HepG2 (cell line): ENCODE measurements at regions not wholly inside any gene's neighbourhood (a gene's known extent, or its start where the extent isn't known, plus 50 kb on each side); places are given as distances from the start of the nearest gene placed in this dataset.

Experiments
- ATAC-seq: fragments of 200-7000 bp; cut with Tn5 transposase; 3 replicates; pipeline ENCODE4 v1.9.1; 2020; ENCODE audit warnings: mild to moderate bottlenecking, moderate library complexity
- BruUV-seq: library from RNA; stranded (reverse); fragments of 400-500 nt; replicated peaks from 2 replicates; lab custom pipeline; 2021; lab: Mats Ljungman, UMichigan
- CTCF ChIA-PET: fragments of 300-600 bp; formaldehyde crosslinking; extraction: SDS; loops from one replicate; lab custom pipeline; 2021; ENCODE audit warnings: low total read pairs, inconsistent platforms, low intra/inter-chr PET ratio; lab: Yijun Ruan, JAX
- POLR2A ChIA-PET: fragments of 350-600 bp; sonication (Branson Sonifier 250); formaldehyde crosslinking; loops from one replicate; lab custom pipeline; 2020; ENCODE audit warnings: antibody characterized with exemption, inconsistent platforms; lab: Yijun Ruan, JAX
- DNase-seq: peaks from one replicate; pipeline ENCODE4 v3.0.0-alpha.2; 2015; ENCODE audit warnings: low spot score
- FAIRE-seq: peaks from 3 replicates; lab custom pipeline; 2011; peaks lifted over from hg19 to GRCh38; lab: Jason Lieb, UNC
- H2AFZ ChIP-seq: one replicate; pipeline ENCODE4 v1.6.1; 2011; ENCODE audit warnings: low read length, inconsistent platforms
- H3K27ac ChIP-seq: fragments of 300-600 bp; 3 replicates; pipeline ENCODE4 v1.8.0; 2011; ENCODE audit warnings: mixed run types, mild to moderate bottlenecking, mixed read lengths, low read length, inconsistent platforms; ENCODE audit not compliant: insufficient read depth; ENCODE audit errors: extremely low read length
- H3K27me3 ChIP-seq, 2 experiments: fragments of 200-600 bp in 1 of 2; 2 replicates in 1 of 2; 3 replicates in 1 of 2; pipeline versions ENCODE4 v1.6.0 to v1.8.0; 2011; ENCODE audit warnings: low read length in 2 of 2, mild to moderate bottlenecking in 2 of 2, moderate library complexity in 2 of 2, inconsistent platforms in 1 of 2; ENCODE audit not compliant: insufficient read depth in 2 of 2, control insufficient read depth in 1 of 2
- H3K36me3 ChIP-seq, 2 experiments: fragments of 200-600 bp in 1 of 2; replicated peaks in 1 of 2; 2 replicates in 1 of 2; 3 replicates in 1 of 2; pipeline versions ENCODE4 v1.5.1 to v1.8.0; 2011; ENCODE audit warnings: low read length in 2 of 2, inconsistent platforms in 1 of 2; ENCODE audit not compliant: insufficient read depth in 2 of 2, control insufficient read depth in 1 of 2
- H3K4me1 ChIP-seq: 2 replicates; pipeline ENCODE4 v1.5.1; 2012; ENCODE audit warnings: low read length, inconsistent platforms; ENCODE audit not compliant: insufficient read depth
- H3K4me2 ChIP-seq: 2 replicates; pipeline ENCODE4 v1.6.0; 2011; ENCODE audit warnings: low read depth, low read length, inconsistent platforms
- H3K4me3 ChIP-seq, 3 experiments: fragments of 200-600 bp in 1 of 3; sonication (generic), shearing (Covaris generic) in 1 of 3; replicated peaks in 1 of 3; 2 replicates each; pipeline ENCODE4 v1.5.1; 2011 to 2016; ENCODE audit warnings: low read length in 3 of 3, inconsistent platforms in 2 of 3, low read depth in 2 of 3, mild to moderate bottlenecking in 2 of 3, control low read depth in 1 of 3, mixed read lengths in 1 of 3; ENCODE audit not compliant: insufficient read depth in 1 of 3
- H3K79me2 ChIP-seq: one replicate; pipeline ENCODE4 v1.6.1; 2011; ENCODE audit warnings: low read length, inconsistent platforms; ENCODE audit not compliant: insufficient read depth
- H3K9ac ChIP-seq: 2 replicates; pipeline ENCODE4 v1.6.0; 2011; ENCODE audit warnings: mild to moderate bottlenecking, low read depth, low read length, inconsistent platforms; ENCODE audit not compliant: insufficient read depth
- H3K9me3 ChIP-seq: 2 replicates; pipeline ENCODE4 v1.5.1; 2012; ENCODE audit warnings: mild to moderate bottlenecking, low read length
- H4K20me1 ChIP-seq: 2 replicates; pipeline ENCODE4 v1.6.0; 2011; ENCODE audit warnings: inconsistent platforms, mild to moderate bottlenecking, low read length, moderate library complexity; ENCODE audit not compliant: insufficient read depth
- BORCS8-MEF2B ChIP-seq: sonication (generic); formaldehyde crosslinking; IDR thresholded peaks from 2 replicates; pipeline ENCODE4 v1.8.0; 2022; ENCODE audit warnings: mild to moderate bottlenecking, missing genetic modification reagents
- CHCHD3 ChIP-seq: sonication (generic); formaldehyde crosslinking; IDR thresholded peaks from 2 replicates; pipeline ENCODE4 v1.8.0; 2022; ENCODE audit warnings: mild to moderate bottlenecking, missing genetic modification reagents, moderate library complexity
- CREM ChIP-seq, 2 experiments: sonication (generic) in 1 of 2; formaldehyde crosslinking in 1 of 2; IDR thresholded peaks; 2 replicates each; pipeline versions ENCODE4 v1.4.0 to v1.6.1; 2016 to 2020; ENCODE audit warnings: antibody characterized with exemption in 1 of 2, mild to moderate bottlenecking in 1 of 2, missing genetic modification reagents in 1 of 2
- EED ChIP-seq: sonication (generic); formaldehyde crosslinking; IDR thresholded peaks from 2 replicates; pipeline ENCODE4 v1.5.0; 2020; ENCODE audit warnings: mild to moderate bottlenecking, missing genetic modification reagents
- FOXO4 ChIP-seq: sonication (generic); formaldehyde crosslinking; conservative IDR thresholded peaks from 2 replicates; pipeline ENCODE4 v1.8.1; 2023; ENCODE audit warnings: missing genetic modification reagents
- FUBP1 ChIP-seq: sonication (generic); formaldehyde crosslinking; IDR thresholded peaks from 2 replicates; pipeline ENCODE4 v1.5.1; 2020; ENCODE audit warnings: missing genetic modification reagents, mild to moderate bottlenecking, borderline replicate concordance
- GZF1 ChIP-seq: sonication (generic); formaldehyde crosslinking; IDR thresholded peaks from 2 replicates; pipeline ENCODE4 v1.5.1; 2020; ENCODE audit warnings: mild to moderate bottlenecking, missing genetic modification reagents
- HMG20A ChIP-seq: IDR thresholded peaks from 2 replicates; pipeline ENCODE4 v1.6.1; 2016; ENCODE audit warnings: borderline replicate concordance
- HOXD1 ChIP-seq: sonication (generic); formaldehyde crosslinking; IDR thresholded peaks from 2 replicates; pipeline ENCODE4 v1.5.0; 2020; ENCODE audit warnings: missing genetic modification reagents
- RAD51 ChIP-seq: fragments of 450-650 bp; IDR thresholded peaks from 2 replicates; pipeline ENCODE4 v1.6.1; 2016; ENCODE audit warnings: borderline replicate concordance
- RNF2 ChIP-seq: fragments of 450-650 bp; conservative IDR thresholded peaks from 2 replicates; pipeline ENCODE4 v1.6.1; 2016; ENCODE audit warnings: low read depth
- U2AF1 ChIP-seq: fragments of 200-400 bp; formaldehyde crosslinking; optimal IDR thresholded peaks from 2 replicates; pipeline ENCODE3; 2017; ENCODE audit warnings: mild to moderate bottlenecking, low read depth, low read length
- ZFP1 ChIP-seq: IDR thresholded peaks from 2 replicates; pipeline ENCODE4 v1.6.1; 2016
- ZNF224 ChIP-seq: sonication (generic); formaldehyde crosslinking; IDR thresholded peaks from 2 replicates; pipeline ENCODE4 v1.5.0; 2020; ENCODE audit warnings: mild to moderate bottlenecking, missing genetic modification reagents
- ZNF343 ChIP-seq: sonication (generic); formaldehyde crosslinking; IDR thresholded peaks from 2 replicates; pipeline ENCODE4 v1.4.0; 2020; ENCODE audit warnings: mild to moderate bottlenecking, missing genetic modification reagents
- ZNF414 ChIP-seq: sonication (generic); formaldehyde crosslinking; IDR thresholded peaks from 2 replicates; pipeline ENCODE4 v1.5.0; 2020; ENCODE audit warnings: missing genetic modification reagents
- ZNF615 ChIP-seq: sonication (generic); formaldehyde crosslinking; IDR thresholded peaks from 2 replicates; pipeline ENCODE4 v1.5.0; 2020; ENCODE audit warnings: mild to moderate bottlenecking, missing genetic modification reagents, borderline replicate concordance
- ZNF782 ChIP-seq: sonication (generic); formaldehyde crosslinking; IDR thresholded peaks from 2 replicates; pipeline ENCODE4 v1.4.0; 2020; ENCODE audit warnings: missing genetic modification reagents, mild to moderate bottlenecking, borderline replicate concordance
- WGBS: methylation state at CpG from one replicate; pipeline ENCODE4 v1.1.6; 2017; ENCODE audit warnings: low lambda C conversion rate; 5-methylcytosine and 5-hydroxymethylcytosine counted together
- in situ Hi-C: cut with HindIII; loops from 2 replicates; pipeline ENCODE4 v1.10.0; 2017; ENCODE audit warnings: low pct_unique_long_range_greater_than_20kb; ENCODE audit not compliant: extremely low pct_ligation_motif_present
- intact Hi-C: fragments of 100-400 bp; cut with micrococcal nuclease; formaldehyde crosslinking; loops from one replicate; pipeline ENCODE4 v1.10.0; 2022; ENCODE audit not compliant: unreplicated experiment

GRCh38 chr9:92177591-92177990 is 62.4 kb upstream of the SPTLC1 start:
- H3K4me1 ChIP-seq = peaks cover 14% of the 10 kb centered on the region
- H4K20me1 ChIP-seq = no peaks in the 10 kb centered on the region
- FAIRE-seq = no peak
- TF ChIP-seq CREM (IDR thresholded peaks at IDR 0.05) (no peak), CREM (CRISPR knock-in tag; IDR thresholded peaks at IDR 0.05) (no peak)
- TF ChIP-seq, all 625 proteins: peak for 0
- ChIA-PET POLR2A (no interaction called here), CTCF (no interaction called here)
- no peaks in the 10 kb centered on the region for H3K36me3 ChIP-seq
- in situ Hi-C loops (no loop called here), intact Hi-C loops (no loop called here)
- DNase-seq (no peak), ATAC-seq (no peak)
- WGBS = 7% methylated on average over 5 of the region's 5 CpGs
- H3K4me2 ChIP-seq = no peak overlapping the region
- no peak overlapping the region for H3K27ac ChIP-seq
- no peaks in the 10 kb centered on the region for H3K79me2 ChIP-seq
- peaks cover 3 to 31% of the 10 kb centered on the region in 2 experiments; a peak in 4 of 5 replicates for H3K27me3 ChIP-seq
- no peak overlapping the region for H2AFZ ChIP-seq
- BruUV-seq = no TSS peak
- no peaks in the 10 kb centered on the region for H3K9me3 ChIP-seq
- H3K4me3 ChIP-seq = no peak overlapping the region
- H3K9ac ChIP-seq = no peak overlapping the region

GRCh38 chr9:92176800-92177185 is 61.6 kb upstream of the SPTLC1 start:
- H3K27me3 ChIP-seq = peaks cover 3 to 38% of the 10 kb centered on the region in 2 experiments; a peak in 4 of 5 replicates
- DNase-seq (no peak), FAIRE-seq (no peak), ATAC-seq (no peak)
- H3K4me3 ChIP-seq = no peak overlapping the region
- no TSS peak for BruUV-seq
- H4K20me1 ChIP-seq = no peaks in the 10 kb centered on the region
- peaks cover 14% of the 10 kb centered on the region for H3K4me1 ChIP-seq
- H3K79me2 ChIP-seq = no peaks in the 10 kb centered on the region
- no peak overlapping the region for H3K9ac ChIP-seq
- no peak overlapping the region for H3K4me2 ChIP-seq
- no peak overlapping the region for H2AFZ ChIP-seq
- H3K9me3 ChIP-seq = no peaks in the 10 kb centered on the region
- ChIA-PET CTCF (no interaction called here), POLR2A (no interaction called here)
- no peak overlapping the region for H3K27ac ChIP-seq
- intact Hi-C loops (no loop called here), in situ Hi-C loops (no loop called here)
- 55% methylated on average over 5 of the region's 5 CpGs for WGBS
- H3K36me3 ChIP-seq = no peaks in the 10 kb centered on the region
- TF ChIP-seq ZNF414 (no peak), U2AF1 (no peak), ZFP1 (CRISPR knock-in tag) (no peak), RAD51 (no peak), ZNF615 (no peak), RNF2 (no peak), ZNF343 (CRISPR knock-in tag) (no peak), HMG20A (no peak), HOXD1 (no peak), FUBP1 (no peak), BORCS8-MEF2B (no peak), ZNF224 (CRISPR knock-in tag) (no peak), CHCHD3 (CRISPR knock-in tag) (no peak), ZNF782 (CRISPR knock-in tag) (no peak), GZF1 (no peak), EED (CRISPR knock-in tag) (no peak), FOXO4 (CRISPR knock-in tag) (no peak)
